ENCODE measurements at regions not wholly inside any gene's neighbourhood (a gene's known extent, or its start where the extent isn't known, plus 50 kb on each side); places are given as distances from the start of the nearest gene placed in this dataset.

GRCh38 chr2:57080035-57080434 is 896.2 kb downstream of the CCDC85A start:
- H3K4me2 ChIP-seq (ENCODE audit: low read depth, low read length) = no peak overlapping the region
- no peak for DNase-seq (ENCODE audit: low spot score)
- no peaks in the 10 kb centered on the region for H3K36me3 ChIP-seq (replicated peaks in 1 of 2; ENCODE audit: control insufficient read depth in 1 of 2, insufficient read depth in 2 of 2, low read length in 2 of 2)
- H3K27me3 ChIP-seq (ENCODE audit: control insufficient read depth in 1 of 2, insufficient read depth in 2 of 2, low read length in 2 of 2) = no peaks in the 10 kb centered on the region
- no TSS peak for BruUV-seq (replicated peaks)
- no peak overlapping the region for H3K4me3 ChIP-seq (replicated peaks in 1 of 3; ENCODE audit: insufficient read depth in 1 of 3, low read depth in 2 of 3, low read length in 3 of 3)
- no peaks in the 10 kb centered on the region for H3K79me2 ChIP-seq (ENCODE audit: insufficient read depth, low read length)
- peaks cover 85% of the 10 kb centered on the region for H3K9me3 ChIP-seq (ENCODE audit: low read length)
- CTCF ChIA-PET (ENCODE audit: low intra/inter-chr PET ratio, low total read pairs) = no interaction called here
- no peaks in the 10 kb centered on the region for H3K4me1 ChIP-seq (ENCODE audit: insufficient read depth, low read length)
- no peak overlapping the region for H3K27ac ChIP-seq (ENCODE audit: extremely low read length, insufficient read depth, low read length)
- TF ChIP-seq ZNF274 (CRISPR knock-in tag; IDR thresholded peaks at IDR 0.05) = no peak
- TF ChIP-seq MAFK (conservative IDR thresholded peaks at IDR 0.05 in 1 of 2, IDR thresholded peaks at IDR 0.05 in 1 of 2; ENCODE audit: low read length in 2 of 2) = 0 out of 4 replicates have a peak, but pooled peaks of 1 of the 2 experiments have one; percentile 1
- intact Hi-C loops (cut with micrococcal nuclease; ENCODE audit: unreplicated experiment) = no loop called here
- no peak for FAIRE-seq
- POLR2A ChIA-PET = no interaction called here
- in situ Hi-C loops (cut with HindIII; ENCODE audit: extremely low pct_ligation_motif_present, low pct_unique_long_range_greater_than_20kb) = no loop called here
- H4K20me1 ChIP-seq (ENCODE audit: insufficient read depth, low read length) = no peaks in the 10 kb centered on the region
- no peak for ATAC-seq
- H2AFZ ChIP-seq (ENCODE audit: low read length) = no peak overlapping the region
- H3K9ac ChIP-seq (ENCODE audit: insufficient read depth, low read depth, low read length) = no peak overlapping the region

DNA sequence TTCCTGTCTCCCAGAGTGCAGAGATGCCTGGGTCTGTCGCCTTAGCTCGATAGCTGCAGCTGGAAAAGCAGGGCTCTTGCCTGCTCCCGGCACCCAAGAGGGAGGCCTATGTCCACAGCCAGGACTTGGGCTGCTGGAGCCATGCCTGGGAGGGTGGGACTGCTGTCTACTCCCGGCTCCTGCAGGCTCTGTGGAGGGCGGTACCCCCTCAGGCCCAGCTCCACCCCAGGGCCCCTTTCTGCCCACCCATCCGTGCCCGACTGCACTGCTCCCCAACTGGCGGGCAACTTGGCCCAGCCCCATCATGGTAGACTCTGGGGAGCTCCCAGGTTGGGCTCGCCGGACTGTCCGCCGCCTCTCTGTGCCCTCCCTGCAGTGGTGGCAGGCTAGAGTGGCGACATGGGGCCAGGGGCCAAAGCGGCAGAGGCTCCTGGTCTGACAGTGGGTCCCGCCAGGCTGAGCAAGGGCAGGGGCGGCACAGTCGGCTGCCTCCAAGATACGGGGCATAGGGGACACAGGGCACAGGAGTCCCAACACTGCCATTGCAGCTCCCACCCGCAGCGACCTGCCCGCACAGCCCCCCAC is 901.0 kb downstream of the CCDC85A start:
- no peaks in the 10 kb centered on the region for H3K36me3 ChIP-seq (replicated peaks in 1 of 2; ENCODE audit: control insufficient read depth in 1 of 2, insufficient read depth in 2 of 2, low read length in 2 of 2)
- no peaks in the 10 kb centered on the region for H3K27me3 ChIP-seq (ENCODE audit: control insufficient read depth in 1 of 2, insufficient read depth in 2 of 2, low read length in 2 of 2)
- H3K4me2 ChIP-seq (ENCODE audit: low read depth, low read length) = no peak overlapping the region
- no peak overlapping the region for H3K9ac ChIP-seq (ENCODE audit: insufficient read depth, low read depth, low read length)
- 3% methylated on average over 8 of the region's 21 CpGs for WGBS (ENCODE audit: low lambda C conversion rate)
- no TSS peak for BruUV-seq (replicated peaks)
- in situ Hi-C loops (cut with HindIII; ENCODE audit: extremely low pct_ligation_motif_present, low pct_unique_long_range_greater_than_20kb) = no loop called here
- intact Hi-C loops (cut with micrococcal nuclease; ENCODE audit: unreplicated experiment) = no loop called here
- peaks cover 72% of the 10 kb centered on the region for H3K9me3 ChIP-seq (ENCODE audit: low read length)
- DNase-seq (ENCODE audit: low spot score) (no peak), FAIRE-seq (no peak), ATAC-seq (no peak; the same call in 2 of the 3 replicates)
- no peak overlapping the region for H3K27ac ChIP-seq (ENCODE audit: extremely low read length, insufficient read depth, low read length)
- no peak overlapping the region for H3K4me3 ChIP-seq (replicated peaks in 1 of 3; ENCODE audit: insufficient read depth in 1 of 3, low read depth in 2 of 3, low read length in 3 of 3)
- no peaks in the 10 kb centered on the region for H3K79me2 ChIP-seq (ENCODE audit: insufficient read depth, low read length)
- ChIA-PET POLR2A (no interaction called here), CTCF (ENCODE audit: low intra/inter-chr PET ratio, low total read pairs) (no interaction called here)
- no peaks in the 10 kb centered on the region for H4K20me1 ChIP-seq (ENCODE audit: insufficient read depth, low read length)
- no peak overlapping the region for H2AFZ ChIP-seq (ENCODE audit: low read length)
- no peaks in the 10 kb centered on the region for H3K4me1 ChIP-seq (ENCODE audit: insufficient read depth, low read length)
- TF ChIP-seq, protein P1, sequence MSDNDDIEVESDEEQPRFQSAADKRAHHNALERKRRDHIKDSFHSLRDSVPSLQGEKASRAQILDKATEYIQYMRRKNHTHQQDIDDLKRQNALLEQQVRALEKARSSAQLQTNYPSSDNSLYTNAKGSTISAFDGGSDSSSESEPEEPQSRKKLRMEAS (IDR thresholded peaks at IDR 0.05) = no peak
- TF ChIP-seq SMC3 (IDR thresholded peaks at IDR 0.05; ENCODE audit: low read length) = no peak
- TF ChIP-seq ZNF564 (CRISPR knock-in tag; IDR thresholded peaks at IDR 0.05) = no peak
- no peak for TF ChIP-seq HNRNPK (IDR thresholded peaks at IDR 0.05; ENCODE audit: low read depth, low read length, poor library complexity, severe bottlenecking)
- TF ChIP-seq KLF16 (CRISPR knock-in tag; IDR thresholded peaks at IDR 0.05) = no peak
- no peak for TF ChIP-seq ZNF674 (CRISPR knock-in tag; IDR thresholded peaks at IDR 0.05; ENCODE audit: low read depth)
- TF ChIP-seq FOSL2 (CRISPR knock-in tag; IDR thresholded peaks at IDR 0.05) = no peak
- no peak for TF ChIP-seq POLR2A (IDR thresholded peaks at IDR 0.05; ENCODE audit: insufficient read depth in 1 of 2, low read depth in 2 of 2, low read length in 2 of 2)
- no peak for TF ChIP-seq POGK (CRISPR knock-in tag; conservative IDR thresholded peaks at IDR 0.05)
- TF ChIP-seq, protein P2, sequence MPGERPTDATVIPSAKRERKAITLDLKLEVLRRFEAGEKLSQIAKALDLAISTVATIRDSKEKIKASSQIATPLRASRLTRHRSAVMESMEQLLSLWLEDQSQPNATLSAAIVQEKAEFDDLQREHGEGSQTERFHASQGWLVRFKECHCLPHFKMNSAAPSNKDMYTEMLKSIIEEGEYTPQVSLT (CRISPR knock-in tag; IDR thresholded peaks at IDR 0.05; ENCODE audit: borderline replicate concordance, low read depth) = no peak
- no peak for TF ChIP-seq STAG1 (CRISPR knock-in tag; IDR thresholded peaks at IDR 0.05)
- TF ChIP-seq, protein P3, sequence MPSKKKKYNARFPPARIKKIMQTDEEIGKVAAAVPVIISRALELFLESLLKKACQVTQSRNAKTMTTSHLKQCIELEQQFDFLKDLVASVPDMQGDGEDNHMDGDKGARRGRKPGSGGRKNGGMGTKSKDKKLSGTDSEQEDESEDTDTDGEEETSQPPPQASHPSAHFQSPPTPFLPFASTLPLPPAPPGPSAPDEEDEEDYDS (CRISPR knock-in tag; IDR thresholded peaks at IDR 0.05) = no peak
- TF ChIP-seq TP53 (CRISPR knock-in tag; conservative IDR thresholded peaks at IDR 0.05) = no peak
- TF ChIP-seq ZNF589 (CRISPR knock-in tag; conservative IDR thresholded peaks at IDR 0.05) = no peak
- TF ChIP-seq JUND (CRISPR knock-in tag; IDR thresholded peaks at IDR 0.05) = no peak
